ENCODE measurements at regions not wholly inside any gene's neighbourhood (a gene's known extent, or its start where the extent isn't known, plus 50 kb on each side); places are given as distances from the start of the nearest gene placed in this dataset.

- no peak for DNase-seq (ENCODE audit: low read depth)
Measured at GRCh38 chr11:128407962-128408361, 179.4 kb downstream of the ETS1 start.

GRCh38 chr11:128405714-128406662 lies 181.4 kb downstream of the ETS1 start:
- DNase-seq (ENCODE audit: low read depth): no peak

GRCh38 chr11:128405112-128405511 lies 182.2 kb downstream of the ETS1 start:
- DNase-seq (ENCODE audit: low read depth): no peak

GRCh38 chr11:128404437-128404836 lies 182.9 kb downstream of the ETS1 start:
- DNase-seq (ENCODE audit: low read depth): no peak

GRCh38 chr11:128400382-128401203 lies 186.8 kb downstream of the ETS1 start:
- no peak for DNase-seq (ENCODE audit: low read depth)

GRCh38 chr11:128399251-128400121 lies 187.9 kb downstream of the ETS1 start:
- DNase-seq (ENCODE audit: low read depth): no peak

- no peak for DNase-seq (ENCODE audit: low read depth)
Measured at GRCh38 chr11:128398517-128399250, 188.7 kb downstream of the ETS1 start.

- DNase-seq (ENCODE audit: low read depth): no peak
Measured at GRCh38 chr11:128397362-128397761, 190.0 kb downstream of the ETS1 start.

GRCh38 chr11:128394431-128395089 lies 192.8 kb downstream of the ETS1 start:
- no peak for DNase-seq (ENCODE audit: low read depth)

GRCh38 chr11:128392259-128392658 lies 195.1 kb downstream of the ETS1 start:
- DNase-seq (ENCODE audit: low read depth): no peak

GRCh38 chr11:128391811-128392210 lies 195.5 kb downstream of the ETS1 start:
- no peak for DNase-seq (ENCODE audit: low read depth)

- DNase-seq (ENCODE audit: low read depth): no peak
Measured at GRCh38 chr11:128390246-128390645, 197.1 kb downstream of the ETS1 start.

GRCh38 chr11:128389461-128389976 lies 197.8 kb downstream of the ETS1 start:
- no peak for DNase-seq (ENCODE audit: low read depth)

- DNase-seq (ENCODE audit: low read depth): no peak
Measured at GRCh38 chr11:128388206-128388815, 199.0 kb downstream of the ETS1 start.

GRCh38 chr11:128379587-128380580 lies 207.5 kb downstream of the ETS1 start:
- DNase-seq (ENCODE audit: low read depth): no peak

GRCh38 chr11:128375961-128376360 lies 211.4 kb downstream of the ETS1 start:
- DNase-seq (ENCODE audit: low read depth): no peak

- no peak for DNase-seq (ENCODE audit: low read depth)
Measured at GRCh38 chr11:128374026-128374425, 213.3 kb downstream of the ETS1 start.

- DNase-seq (ENCODE audit: low read depth): no peak
Measured at GRCh38 chr11:128372977-128373376, 214.4 kb downstream of the ETS1 start.

GRCh38 chr11:128367573-128367972 lies 219.8 kb downstream of the ETS1 start:
- no peak for DNase-seq (ENCODE audit: low read depth)

All from stimulated activated CD8-positive, alpha-beta memory T cell treated with anti-CD3 and anti-CD28 coated beads, Interleukin-7, amount 100 ng/mL, for 24 hours (primary cell).